CD4-positive, alpha-beta T cell (primary cell): ENCODE measurements at regions not wholly inside any gene's neighbourhood (a gene's known extent, or its start where the extent isn't known, plus 50 kb on each side); places are given as distances from the start of the nearest gene placed in this dataset.

Experiments
- ATAC-seq: fragments of 200-7000 bp; cut with Tn5 transposase; one replicate; pipeline ENCODE4 v1.10.0; 2022; ENCODE audit warnings: mild to moderate bottlenecking; ENCODE audit not compliant: poor library complexity
- CTCF ChIA-PET: fragments of 350-600 bp; sonication (Branson Sonifier 250); formaldehyde crosslinking; loops from one replicate; lab custom pipeline; 2021; ENCODE audit warnings: antibody characterized with exemption, inconsistent platforms; lab: Charles Lee
- POLR2A ChIA-PET: fragments of 350-600 bp; sonication (Branson Sonifier 250); formaldehyde crosslinking; loops from one replicate; lab custom pipeline; 2021; ENCODE audit warnings: antibody characterized with exemption, inconsistent platforms; lab: Charles Lee
- DNase-seq, 14 experiments: peaks; one replicate each; pipeline ENCODE4 v3.0.0-alpha.2; 2013 to 2020; ENCODE audit warnings: mixed read lengths in 2 of 14
- H3K27ac ChIP-seq, 2 donors: one replicate each; pipeline versions ENCODE4 v1.5.1 to v1.7.0; 2013; ENCODE audit warnings: low read length in 2 of 2, low read depth in 1 of 2, mild to moderate bottlenecking in 1 of 2
- H3K27me3 ChIP-seq, 2 experiments: 1 replicate in 1 of 2; 2 replicates in 1 of 2; pipeline versions ENCODE4 v1.6.1 to v1.7.0; 2013; ENCODE audit warnings: low read length in 2 of 2, control low read depth in 1 of 2, mild to moderate bottlenecking in 1 of 2, moderate library complexity in 1 of 2; ENCODE audit not compliant: insufficient read depth in 2 of 2, control insufficient read depth in 1 of 2
- H3K36me3 ChIP-seq: one replicate; pipeline ENCODE4 v1.6.1; 2013; ENCODE audit warnings: low read length, control low read depth; ENCODE audit not compliant: insufficient read depth
- H3K4me1 ChIP-seq: one replicate; pipeline ENCODE4 v1.6.1; 2013; ENCODE audit warnings: low read length, control low read depth; ENCODE audit not compliant: insufficient read depth
- H3K4me3 ChIP-seq: one replicate; pipeline ENCODE4 v1.5.1; 2013; ENCODE audit warnings: mild to moderate bottlenecking, low read length, moderate library complexity
- H3K9me3 ChIP-seq, 2 experiments: 1 replicate in 1 of 2; 2 replicates in 1 of 2; pipeline versions ENCODE4 v1.6.1 to v1.7.0; 2013; ENCODE audit warnings: low read length in 2 of 2, mild to moderate bottlenecking in 2 of 2, control low read depth in 1 of 2, moderate library complexity in 1 of 2; ENCODE audit not compliant: control insufficient read depth in 1 of 2, insufficient read depth in 1 of 2
- H3K27ac Mint-ChIP-seq: one replicate; pipeline ENCODE4 v1.8.0; 2020; ENCODE audit warnings: mixed read lengths
- H3K27me3 Mint-ChIP-seq: one replicate; pipeline ENCODE4 v1.8.0; 2021; ENCODE audit warnings: mixed read lengths
- H3K36me3 Mint-ChIP-seq: one replicate; pipeline ENCODE4 v1.8.0; 2021; ENCODE audit warnings: low read depth, mixed read lengths
- H3K4me1 Mint-ChIP-seq: one replicate; pipeline ENCODE4 v1.8.0; 2021; ENCODE audit warnings: low read depth, mixed read lengths
- H3K4me3 Mint-ChIP-seq: one replicate; pipeline ENCODE4 v1.8.0; 2020; ENCODE audit warnings: mild to moderate bottlenecking, mixed read lengths
- H3K9me3 Mint-ChIP-seq: one replicate; pipeline ENCODE4 v1.8.0; 2020; ENCODE audit warnings: mixed read lengths
- intact Hi-C, 2 experiments: fragments of 100-400 bp; cut with DNase I in 1 of 2; cut with micrococcal nuclease in 1 of 2; formaldehyde crosslinking; loops; one replicate each; pipeline versions ENCODE4 v1.15.1 to v1.9.0; 2023 to 2025; cut with DNase I, micrococcal nuclease
- TF ChIP-seq, protein P1 (sequence below): fragments of 200-600 bp; IDR thresholded peaks from one replicate; pipeline ENCODE4 v1.8.0; 2022; ENCODE audit warnings: antibody characterized with exemption, mild to moderate bottlenecking

DNA sequence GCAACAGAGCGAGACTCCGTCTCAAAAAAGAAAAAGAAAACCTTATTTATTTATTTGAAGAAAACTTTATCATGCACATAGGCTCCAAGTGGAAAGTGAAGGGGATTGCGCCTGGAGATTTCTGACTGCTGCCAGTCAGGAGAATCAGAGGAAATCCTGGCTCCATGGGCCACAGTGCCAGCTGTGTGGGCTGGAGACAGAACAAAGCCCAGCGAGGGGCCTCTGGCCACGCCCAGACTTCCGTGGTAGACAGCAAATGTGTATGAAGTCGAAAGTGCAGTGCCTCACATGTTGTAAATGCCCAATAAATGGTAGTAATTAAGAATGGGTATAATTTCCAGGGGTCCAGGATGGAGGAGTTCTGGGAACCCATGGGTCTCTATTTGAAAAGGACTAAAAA is 75.8 kb upstream of the WWC1 start:
- Histone ChIP-seq H3K27ac (no peak overlapping the region), H3K36me3 (no peaks in the 10 kb centered on the region), H3K9me3 (no peaks in the 10 kb centered on the region), H3K27me3 (no peaks in the 10 kb centered on the region), H3K4me1 (peaks cover 8% of the 10 kb centered on the region), H3K4me3 (no peak overlapping the region)
- Mint-ChIP-seq H3K4me3 (no peak overlapping the region), H3K27me3 (no peaks in the 10 kb centered on the region), H3K27ac (no peak overlapping the region), H3K9me3 (no peaks in the 10 kb centered on the region), H3K36me3 (no peaks in the 10 kb centered on the region), H3K4me1 (peaks cover 6% of the 10 kb centered on the region)
- ChIA-PET POLR2A (no interaction called here), CTCF (no interaction called here)
- ATAC-seq: no peak
- intact Hi-C loops: no loop called here
- TF ChIP-seq, protein P1, sequence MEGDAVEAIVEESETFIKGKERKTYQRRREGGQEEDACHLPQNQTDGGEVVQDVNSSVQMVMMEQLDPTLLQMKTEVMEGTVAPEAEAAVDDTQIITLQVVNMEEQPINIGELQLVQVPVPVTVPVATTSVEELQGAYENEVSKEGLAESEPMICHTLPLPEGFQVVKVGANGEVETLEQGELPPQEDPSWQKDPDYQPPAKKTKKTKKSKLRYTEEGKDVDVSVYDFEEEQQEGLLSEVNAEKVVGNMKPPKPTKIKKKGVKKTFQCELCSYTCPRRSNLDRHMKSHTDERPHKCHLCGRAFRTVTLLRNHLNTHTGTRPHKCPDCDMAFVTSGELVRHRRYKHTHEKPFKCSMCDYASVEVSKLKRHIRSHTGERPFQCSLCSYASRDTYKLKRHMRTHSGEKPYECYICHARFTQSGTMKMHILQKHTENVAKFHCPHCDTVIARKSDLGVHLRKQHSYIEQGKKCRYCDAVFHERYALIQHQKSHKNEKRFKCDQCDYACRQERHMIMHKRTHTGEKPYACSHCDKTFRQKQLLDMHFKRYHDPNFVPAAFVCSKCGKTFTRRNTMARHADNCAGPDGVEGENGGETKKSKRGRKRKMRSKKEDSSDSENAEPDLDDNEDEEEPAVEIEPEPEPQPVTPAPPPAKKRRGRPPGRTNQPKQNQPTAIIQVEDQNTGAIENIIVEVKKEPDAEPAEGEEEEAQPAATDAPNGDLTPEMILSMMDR: no peak
- no peak for DNase-seq

DNA sequence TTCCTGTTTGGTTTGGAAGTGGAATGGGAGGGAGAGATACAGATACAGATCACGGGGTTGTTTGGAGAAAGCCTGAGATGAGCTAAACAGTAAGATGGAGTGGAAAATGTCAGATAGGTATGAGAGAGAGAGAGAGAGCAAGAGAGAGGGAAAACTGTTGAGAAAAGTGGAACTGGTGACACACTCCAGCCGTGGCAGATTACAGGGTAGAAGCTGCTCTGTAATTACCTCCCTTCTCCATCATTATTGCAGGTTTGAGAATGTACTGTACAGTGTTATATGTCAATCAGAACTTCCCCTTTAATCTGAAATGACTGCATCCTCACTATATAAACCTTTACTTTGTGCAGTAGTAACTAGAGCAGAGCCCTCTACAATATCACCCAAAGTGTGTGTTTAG is 74.5 kb upstream of the WWC1 start:
- no peaks in the 10 kb centered on the region for H3K9me3 Mint-ChIP-seq
- TF ChIP-seq, protein P1: no peak
- H3K4me3 Mint-ChIP-seq: no peak overlapping the region
- no peak for DNase-seq
- intact Hi-C loops: no loop called here
- Histone ChIP-seq H3K36me3 (no peaks in the 10 kb centered on the region), H3K27me3 (no peaks in the 10 kb centered on the region), H3K27ac (no peak overlapping the region), H3K9me3 (no peaks in the 10 kb centered on the region), H3K4me3 (no peak overlapping the region), H3K4me1 (peaks cover 8% of the 10 kb centered on the region)
- CTCF ChIA-PET: no interaction called here
- no peak overlapping the region for H3K27ac Mint-ChIP-seq
- peaks cover 6% of the 10 kb centered on the region for H3K4me1 Mint-ChIP-seq
- POLR2A ChIA-PET: no interaction called here
- no peaks in the 10 kb centered on the region for H3K36me3 Mint-ChIP-seq
- no peaks in the 10 kb centered on the region for H3K27me3 Mint-ChIP-seq
- ATAC-seq: no peak

DNA sequence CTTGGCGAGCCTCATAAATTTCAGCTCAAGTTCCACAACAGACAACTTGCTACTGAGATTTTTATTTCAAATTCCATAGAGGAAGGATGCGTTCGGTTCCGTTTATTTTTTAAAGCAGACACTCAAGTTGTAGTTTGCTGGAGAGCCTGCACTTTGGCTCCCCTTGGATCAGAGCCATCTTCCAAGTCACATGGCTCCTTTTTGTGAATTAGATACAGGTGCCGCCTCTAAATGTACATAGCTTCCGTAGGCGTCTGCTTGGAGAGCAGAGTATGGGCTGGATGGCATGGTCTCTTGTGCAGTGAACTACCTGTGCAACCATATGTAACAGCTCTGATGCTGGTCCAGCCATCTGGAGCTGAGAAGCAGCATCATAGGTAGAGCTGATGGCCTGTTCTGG is 73.9 kb upstream of the WWC1 start:
- no peaks in the 10 kb centered on the region for H3K36me3 Mint-ChIP-seq
- H3K4me1 ChIP-seq: peaks cover 8% of the 10 kb centered on the region
- no peak for DNase-seq
- no peak for ATAC-seq
- no peak overlapping the region for H3K27ac Mint-ChIP-seq
- H3K9me3 Mint-ChIP-seq: no peaks in the 10 kb centered on the region
- intact Hi-C loops: no loop called here
- H3K27me3 ChIP-seq: no peaks in the 10 kb centered on the region
- H3K4me1 Mint-ChIP-seq: peaks cover 6% of the 10 kb centered on the region
- no peaks in the 10 kb centered on the region for H3K9me3 ChIP-seq
- TF ChIP-seq, protein P1: no peak
- H3K4me3 ChIP-seq: no peak overlapping the region
- no peak overlapping the region for H3K4me3 Mint-ChIP-seq
- no peaks in the 10 kb centered on the region for H3K27me3 Mint-ChIP-seq
- POLR2A ChIA-PET: no interaction called here
- CTCF ChIA-PET: no interaction called here
- no peak overlapping the region for H3K27ac ChIP-seq
- no peaks in the 10 kb centered on the region for H3K36me3 ChIP-seq
